ENCODE measurements at regions not wholly inside any gene's neighbourhood (a gene's known extent, or its start where the extent isn't known, plus 50 kb on each side); places are given as distances from the start of the nearest gene placed in this dataset.

- H3K36me3 Mint-ChIP-seq (ENCODE audit: low read depth), result no peaks in the 10 kb centered on the region
- no peak overlapping the region for H3K4me3 ChIP-seq
- H3K4me1 ChIP-seq (ENCODE audit: insufficient read depth), result no peaks in the 10 kb centered on the region
- H3K27me3 Mint-ChIP-seq (ENCODE audit: insufficient read depth, low read depth, poor library complexity), result no peaks in the 10 kb centered on the region
- H3K79me2 ChIP-seq (replicated peaks; ENCODE audit: insufficient read depth), result no peaks in the 10 kb centered on the region
- no peak overlapping the region for H3K4me2 ChIP-seq
- H3K27ac Mint-ChIP-seq, result no peak overlapping the region
- no peaks in the 10 kb centered on the region for H3K36me3 ChIP-seq (ENCODE audit: insufficient read depth)
- ATAC-seq (no peak), DNase-seq (ENCODE audit: low spot score) (no peak)
- no peaks in the 10 kb centered on the region for H4K20me1 ChIP-seq (replicated peaks; ENCODE audit: insufficient read depth)
- H3K27me3 ChIP-seq (ENCODE audit: insufficient read depth), result no peaks in the 10 kb centered on the region
- H3K4me3 Mint-ChIP-seq, result no peak overlapping the region
- no peaks in the 10 kb centered on the region for H3F3A ChIP-seq (replicated peaks; ENCODE audit: low read depth)
- peaks cover 4% of the 10 kb centered on the region; the same call in 1 of the 2 replicates for H3K9me2 ChIP-seq (ENCODE audit: insufficient read depth)
- no peaks in the 10 kb centered on the region for H3K4me1 Mint-ChIP-seq
- H3K9me3 Mint-ChIP-seq, result peaks cover 6% of the 10 kb centered on the region; the same call in 2 of the 3 replicates
- no peak overlapping the region for H3K27ac ChIP-seq (ENCODE audit: low read depth)
- no peak overlapping the region for H2AFZ ChIP-seq
- TF ChIP-seq STAT1 (IDR thresholded peaks at IDR 0.05; ENCODE audit: unreplicated experiment) (no peak), ZNF114 (CRISPR knock-in tag; IDR thresholded peaks at IDR 0.05) (no peak)
- TF ChIP-seq, protein P1, sequence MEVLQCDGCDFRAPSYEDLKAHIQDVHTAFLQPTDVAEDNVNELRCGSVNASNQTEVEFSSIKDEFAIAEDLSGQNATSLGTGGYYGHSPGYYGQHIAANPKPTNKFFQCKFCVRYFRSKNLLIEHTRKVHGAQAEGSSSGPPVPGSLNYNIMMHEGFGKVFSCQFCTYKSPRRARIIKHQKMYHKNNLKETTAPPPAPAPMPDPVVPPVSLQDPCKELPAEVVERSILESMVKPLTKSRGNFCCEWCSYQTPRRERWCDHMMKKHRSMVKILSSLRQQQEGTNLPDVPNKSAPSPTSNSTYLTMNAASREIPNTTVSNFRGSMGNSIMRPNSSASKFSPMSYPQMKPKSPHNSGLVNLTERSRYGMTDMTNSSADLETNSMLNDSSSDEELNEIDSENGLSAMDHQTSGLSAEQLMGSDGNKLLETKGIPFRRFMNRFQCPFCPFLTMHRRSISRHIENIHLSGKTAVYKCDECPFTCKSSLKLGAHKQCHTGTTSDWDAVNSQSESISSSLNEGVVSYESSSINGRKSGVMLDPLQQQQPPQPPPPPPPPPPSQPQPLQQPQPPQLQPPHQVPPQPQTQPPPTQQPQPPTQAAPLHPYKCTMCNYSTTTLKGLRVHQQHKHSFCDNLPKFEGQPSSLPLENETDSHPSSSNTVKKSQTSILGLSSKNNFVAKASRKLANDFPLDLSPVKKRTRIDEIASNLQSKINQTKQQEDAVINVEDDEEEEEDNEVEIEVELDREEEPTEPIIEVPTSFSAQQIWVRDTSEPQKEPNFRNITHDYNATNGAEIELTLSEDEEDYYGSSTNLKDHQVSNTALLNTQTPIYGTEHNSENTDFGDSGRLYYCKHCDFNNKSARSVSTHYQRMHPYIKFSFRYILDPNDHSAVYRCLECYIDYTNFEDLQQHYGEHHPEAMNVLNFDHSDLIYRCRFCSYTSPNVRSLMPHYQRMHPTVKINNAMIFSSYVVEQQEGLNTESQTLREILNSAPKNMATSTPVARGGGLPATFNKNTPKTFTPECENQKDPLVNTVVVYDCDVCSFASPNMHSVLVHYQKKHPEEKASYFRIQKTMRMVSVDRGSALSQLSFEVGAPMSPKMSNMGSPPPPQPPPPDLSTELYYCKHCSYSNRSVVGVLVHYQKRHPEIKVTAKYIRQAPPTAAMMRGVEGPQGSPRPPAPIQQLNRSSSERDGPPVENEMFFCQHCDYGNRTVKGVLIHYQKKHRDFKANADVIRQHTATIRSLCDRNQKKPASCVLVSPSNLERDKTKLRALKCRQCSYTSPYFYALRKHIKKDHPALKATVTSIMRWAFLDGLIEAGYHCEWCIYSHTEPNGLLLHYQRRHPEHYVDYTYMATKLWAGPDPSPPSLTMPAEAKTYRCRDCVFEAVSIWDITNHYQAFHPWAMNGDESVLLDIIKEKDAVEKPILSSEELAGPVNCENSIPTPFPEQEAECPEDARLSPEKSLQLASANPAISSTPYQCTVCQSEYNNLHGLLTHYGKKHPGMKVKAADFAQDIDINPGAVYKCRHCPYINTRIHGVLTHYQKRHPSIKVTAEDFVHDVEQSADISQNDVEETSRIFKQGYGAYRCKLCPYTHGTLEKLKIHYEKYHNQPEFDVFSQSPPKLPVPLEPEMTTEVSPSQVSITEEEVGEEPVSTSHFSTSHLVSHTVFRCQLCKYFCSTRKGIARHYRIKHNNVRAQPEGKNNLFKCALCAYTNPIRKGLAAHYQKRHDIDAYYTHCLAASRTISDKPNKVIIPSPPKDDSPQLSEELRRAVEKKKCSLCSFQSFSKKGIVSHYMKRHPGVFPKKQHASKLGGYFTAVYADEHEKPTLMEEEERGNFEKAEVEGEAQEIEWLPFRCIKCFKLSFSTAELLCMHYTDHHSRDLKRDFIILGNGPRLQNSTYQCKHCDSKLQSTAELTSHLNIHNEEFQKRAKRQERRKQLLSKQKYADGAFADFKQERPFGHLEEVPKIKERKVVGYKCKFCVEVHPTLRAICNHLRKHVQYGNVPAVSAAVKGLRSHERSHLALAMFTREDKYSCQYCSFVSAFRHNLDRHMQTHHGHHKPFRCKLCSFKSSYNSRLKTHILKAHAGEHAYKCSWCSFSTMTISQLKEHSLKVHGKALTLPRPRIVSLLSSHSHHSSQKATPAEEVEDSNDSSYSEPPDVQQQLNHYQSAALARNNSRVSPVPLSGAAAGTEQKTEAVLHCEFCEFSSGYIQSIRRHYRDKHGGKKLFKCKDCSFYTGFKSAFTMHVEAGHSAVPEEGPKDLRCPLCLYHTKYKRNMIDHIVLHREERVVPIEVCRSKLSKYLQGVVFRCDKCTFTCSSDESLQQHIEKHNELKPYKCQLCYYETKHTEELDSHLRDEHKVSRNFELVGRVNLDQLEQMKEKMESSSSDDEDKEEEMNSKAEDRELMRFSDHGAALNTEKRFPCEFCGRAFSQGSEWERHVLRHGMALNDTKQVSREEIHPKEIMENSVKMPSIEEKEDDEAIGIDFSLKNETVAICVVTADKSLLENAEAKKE (CRISPR knock-in tag; IDR thresholded peaks at IDR 0.05), result no peak
- TF ChIP-seq, protein P2, sequence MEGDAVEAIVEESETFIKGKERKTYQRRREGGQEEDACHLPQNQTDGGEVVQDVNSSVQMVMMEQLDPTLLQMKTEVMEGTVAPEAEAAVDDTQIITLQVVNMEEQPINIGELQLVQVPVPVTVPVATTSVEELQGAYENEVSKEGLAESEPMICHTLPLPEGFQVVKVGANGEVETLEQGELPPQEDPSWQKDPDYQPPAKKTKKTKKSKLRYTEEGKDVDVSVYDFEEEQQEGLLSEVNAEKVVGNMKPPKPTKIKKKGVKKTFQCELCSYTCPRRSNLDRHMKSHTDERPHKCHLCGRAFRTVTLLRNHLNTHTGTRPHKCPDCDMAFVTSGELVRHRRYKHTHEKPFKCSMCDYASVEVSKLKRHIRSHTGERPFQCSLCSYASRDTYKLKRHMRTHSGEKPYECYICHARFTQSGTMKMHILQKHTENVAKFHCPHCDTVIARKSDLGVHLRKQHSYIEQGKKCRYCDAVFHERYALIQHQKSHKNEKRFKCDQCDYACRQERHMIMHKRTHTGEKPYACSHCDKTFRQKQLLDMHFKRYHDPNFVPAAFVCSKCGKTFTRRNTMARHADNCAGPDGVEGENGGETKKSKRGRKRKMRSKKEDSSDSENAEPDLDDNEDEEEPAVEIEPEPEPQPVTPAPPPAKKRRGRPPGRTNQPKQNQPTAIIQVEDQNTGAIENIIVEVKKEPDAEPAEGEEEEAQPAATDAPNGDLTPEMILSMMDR (conservative IDR thresholded peaks at IDR 0.05; ENCODE audit: low read depth in 2 of 2), result no peak
These were observed 117.5 kb downstream of the HAO1 start for GRCh38 chr20:7822772-7823171.

GRCh38 chr20:7828437-7828836, 111.8 kb downstream of the HAO1 start:
- Histone ChIP-seq H3K27me3 (ENCODE audit: insufficient read depth) (no peaks in the 10 kb centered on the region), H2AFZ (no peak overlapping the region), H3K4me1 (ENCODE audit: insufficient read depth) (no peaks in the 10 kb centered on the region), H3K79me2 (replicated peaks; ENCODE audit: insufficient read depth) (no peaks in the 10 kb centered on the region), H4K20me1 (replicated peaks; ENCODE audit: insufficient read depth) (no peaks in the 10 kb centered on the region), H3K4me2 (no peak overlapping the region), H3K4me3 (no peak overlapping the region), H3K36me3 (ENCODE audit: insufficient read depth) (no peaks in the 10 kb centered on the region), H3F3A (replicated peaks; ENCODE audit: low read depth) (no peaks in the 10 kb centered on the region), H3K27ac (ENCODE audit: low read depth) (no peak overlapping the region), H3K9me2 (ENCODE audit: insufficient read depth) (no peaks in the 10 kb centered on the region)
- Mint-ChIP-seq H3K27me3 (ENCODE audit: insufficient read depth, low read depth, poor library complexity) (no peaks in the 10 kb centered on the region), H3K4me1 (no peaks in the 10 kb centered on the region), H3K36me3 (ENCODE audit: low read depth) (peaks cover 5% of the 10 kb centered on the region; the same call in 1 of the 3 replicates), H3K27ac (no peak overlapping the region), H3K9me3 (peaks cover 3% of the 10 kb centered on the region), H3K4me3 (no peak overlapping the region)
- DNase-seq (ENCODE audit: low spot score) (no peak), ATAC-seq (no peak)
- TF ChIP-seq EZH2 (IDR thresholded peaks at IDR 0.05; ENCODE audit: low read depth, unreplicated experiment), result no peak

Measured in GM23338 (cell line).